ENCODE measurements at regions not wholly inside any gene's neighbourhood (a gene's known extent, or its start where the extent isn't known, plus 50 kb on each side); places are given as distances from the start of the nearest gene placed in this dataset.
"Not testable (repeated sequence)": the region's sequence is repeated elsewhere in the genome, so short reads cannot be mapped to it uniquely, and the experiment has no call there.

GRCh38 chr1:117714546-117714945 is 108.7 kb downstream of the TENT5C start:
- peaks cover 8% of the 10 kb centered on the region for H3K27me3 Mint-ChIP-seq
- TF ChIP-seq CTCF (conservative IDR thresholded peaks at IDR 0.05): no peak
- no peak overlapping the region for H3K4me3 Mint-ChIP-seq
- no peaks in the 10 kb centered on the region for H3K36me3 Mint-ChIP-seq
- H3K4me1 Mint-ChIP-seq (ENCODE audit: unreplicated experiment): peaks cover 4% of the 10 kb centered on the region
- no peak overlapping the region for H3K27ac Mint-ChIP-seq
- H3K9me3 Mint-ChIP-seq: peaks cover 13% of the 10 kb centered on the region
- DNase-seq (ENCODE audit: extremely low spot score, unreplicated experiment): no peak

DNA sequence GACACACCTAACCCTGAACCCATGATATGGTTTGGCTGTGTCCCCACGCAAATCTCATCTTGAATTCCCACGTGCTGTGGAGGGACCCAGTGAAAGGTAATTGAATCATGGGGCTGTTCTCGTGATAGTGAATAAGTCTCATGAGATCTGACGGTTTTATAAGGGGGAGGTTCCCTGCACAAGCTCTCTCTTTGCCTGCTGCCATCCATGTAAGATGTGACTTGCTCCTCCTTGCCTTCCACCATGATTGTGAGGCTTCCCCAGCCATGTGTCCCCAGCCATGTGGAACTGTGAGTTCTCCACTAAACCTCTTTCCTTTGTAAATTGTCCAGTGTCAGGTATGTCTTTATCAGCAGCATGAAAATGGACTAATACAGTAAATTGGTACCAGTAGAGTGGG is 110.2 kb downstream of the TENT5C start:
- peaks cover 15% of the 10 kb centered on the region for H3K9me3 Mint-ChIP-seq
- H3K27ac Mint-ChIP-seq; DNase-seq (ENCODE audit: extremely low spot score, unreplicated experiment); H3K4me1 Mint-ChIP-seq (ENCODE audit: unreplicated experiment); H3K36me3 Mint-ChIP-seq; H3K27me3 Mint-ChIP-seq; H3K4me3 Mint-ChIP-seq: not testable (repeated sequence)

DNA sequence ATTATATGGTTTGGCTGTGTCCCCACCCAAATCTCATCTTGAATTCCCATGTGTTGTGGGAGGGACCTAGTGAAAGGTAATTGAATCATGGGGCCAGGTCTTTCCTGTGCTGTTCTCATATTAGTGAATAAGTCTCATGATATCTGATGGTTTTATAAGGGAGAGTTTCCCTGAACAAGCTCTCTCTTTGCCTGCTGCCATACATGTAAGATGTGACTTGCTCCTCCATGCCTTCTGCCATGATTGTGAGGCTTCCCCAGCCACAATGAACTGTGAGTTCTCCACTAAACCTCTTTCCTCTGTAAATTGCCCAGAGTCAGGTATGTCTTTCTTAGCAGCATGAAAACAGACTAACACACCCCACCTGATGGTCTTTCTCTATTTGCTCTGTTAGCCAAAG is 112.1 kb downstream of the TENT5C start:
- peaks cover 15% of the 10 kb centered on the region for H3K9me3 Mint-ChIP-seq
- not testable (repeated sequence) for H3K4me1 Mint-ChIP-seq (ENCODE audit: unreplicated experiment); H3K36me3 Mint-ChIP-seq; H3K4me3 Mint-ChIP-seq; H3K27ac Mint-ChIP-seq; DNase-seq (ENCODE audit: extremely low spot score, unreplicated experiment)
- peaks cover 10% of the 10 kb centered on the region for H3K27me3 Mint-ChIP-seq

GRCh38 chr1:117718596-117718995 is 112.7 kb downstream of the TENT5C start:
- not testable (repeated sequence) for H3K27ac Mint-ChIP-seq; DNase-seq (ENCODE audit: extremely low spot score, unreplicated experiment); H3K4me3 Mint-ChIP-seq; H3K4me1 Mint-ChIP-seq (ENCODE audit: unreplicated experiment); H3K36me3 Mint-ChIP-seq
- peaks cover 15% of the 10 kb centered on the region for H3K9me3 Mint-ChIP-seq
- H3K27me3 Mint-ChIP-seq: peaks cover 12% of the 10 kb centered on the region

DNA sequence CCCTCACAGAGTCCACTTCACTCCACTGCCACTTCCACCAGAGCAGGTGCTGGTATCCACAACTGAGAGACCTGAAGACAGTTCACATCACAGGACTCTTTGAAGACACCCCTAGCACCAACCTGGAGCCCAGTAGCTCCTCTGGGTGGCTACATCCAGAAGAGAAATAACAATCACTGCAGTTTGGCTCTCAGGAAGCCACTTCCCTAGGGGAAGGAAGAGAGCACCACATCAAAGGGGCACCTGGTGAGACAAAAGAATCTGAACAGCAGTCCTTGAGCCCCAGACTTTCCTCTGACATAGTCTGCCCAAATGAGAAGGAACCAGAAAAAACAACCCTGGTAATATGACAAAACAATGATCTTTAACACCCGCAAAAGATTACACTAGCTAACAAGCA is 113.2 kb downstream of the TENT5C start:
- no peak overlapping the region for H3K27ac Mint-ChIP-seq
- no peak for TF ChIP-seq CTCF (conservative IDR thresholded peaks at IDR 0.05)
- no peaks in the 10 kb centered on the region for H3K36me3 Mint-ChIP-seq
- peaks cover 8% of the 10 kb centered on the region for H3K27me3 Mint-ChIP-seq
- peaks cover under 1% of the 10 kb centered on the region for H3K4me1 Mint-ChIP-seq (ENCODE audit: unreplicated experiment)
- no peak overlapping the region for H3K4me3 Mint-ChIP-seq
- no peak for DNase-seq (ENCODE audit: extremely low spot score, unreplicated experiment)
- peaks cover 15% of the 10 kb centered on the region for H3K9me3 Mint-ChIP-seq

DNA sequence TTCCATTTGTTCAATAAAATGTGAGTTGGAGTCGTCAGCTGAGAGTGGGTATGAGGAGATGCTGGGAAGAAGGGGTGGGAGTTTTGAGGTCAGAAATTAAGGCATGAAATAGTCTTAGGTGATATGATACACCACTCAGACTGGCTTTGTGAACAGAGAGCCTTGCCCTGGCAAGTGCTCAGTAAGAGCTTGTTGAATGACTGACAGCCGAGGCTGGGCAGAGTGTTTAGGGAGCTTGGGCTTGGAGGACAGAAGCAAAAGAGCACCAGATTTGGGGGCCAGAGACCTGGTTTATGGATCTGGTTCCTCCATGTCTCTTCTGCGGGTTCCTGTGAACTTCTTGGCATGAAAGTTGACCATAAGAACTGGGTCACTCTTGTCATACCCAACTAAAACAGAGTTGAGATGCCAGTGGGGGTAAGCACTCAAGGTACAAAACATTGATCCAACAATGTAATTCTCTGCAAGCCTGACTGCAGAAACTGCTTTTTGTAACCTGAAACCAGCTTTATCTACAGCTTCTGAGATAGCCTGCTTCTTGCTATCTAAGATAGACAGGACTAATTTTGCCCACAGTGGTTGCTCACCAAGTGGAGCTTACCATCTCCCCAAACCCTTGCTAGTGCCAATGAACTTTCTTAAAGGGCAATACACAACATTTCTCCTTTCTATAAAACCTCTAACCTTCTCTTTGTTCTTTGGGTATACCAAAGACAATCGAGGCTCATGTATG is 126.4 kb downstream of the TENT5C start:
- Mint-ChIP-seq H3K9me3 (peaks cover 15% of the 10 kb centered on the region), H3K36me3 (no peaks in the 10 kb centered on the region), H3K27me3 (no peaks in the 10 kb centered on the region), H3K4me1 (ENCODE audit: unreplicated experiment) (no peaks in the 10 kb centered on the region), H3K27ac (no peak overlapping the region), H3K4me3 (no peak overlapping the region)
- TF ChIP-seq CTCF (conservative IDR thresholded peaks at IDR 0.05): no peak
- no peak for DNase-seq (ENCODE audit: extremely low spot score, unreplicated experiment)

GRCh38 chr1:117732956-117733355 is 127.1 kb downstream of the TENT5C start:
- no peak for TF ChIP-seq CTCF (conservative IDR thresholded peaks at IDR 0.05)
- DNase-seq (ENCODE audit: extremely low spot score, unreplicated experiment): no peak

More at GRCh38 chr1:117732956-117733355, 127.1 kb downstream of the TENT5C start:
- H3K36me3 Mint-ChIP-seq: no peaks in the 10 kb centered on the region
- H3K9me3 Mint-ChIP-seq: peaks cover 7% of the 10 kb centered on the region
- H3K27me3 Mint-ChIP-seq: no peaks in the 10 kb centered on the region
- no peaks in the 10 kb centered on the region for H3K4me1 Mint-ChIP-seq (ENCODE audit: unreplicated experiment)
- no peak overlapping the region for H3K27ac Mint-ChIP-seq
- no peak overlapping the region for H3K4me3 Mint-ChIP-seq
